Esophagus muscularis mucosa (tissue), 4 donors: ENCODE measurements at regions not wholly inside any gene's neighbourhood (a gene's known extent, or its start where the extent isn't known, plus 50 kb on each side); places are given as distances from the start of the nearest gene placed in this dataset.

Experiments used
- DNase-seq: peaks from one replicate; pipeline ENCODE4 v3.0.0-alpha.2; 2017; ENCODE audit errors: extremely low spot score
- H3K27ac ChIP-seq, 4 donors: fragments of 200-600 bp; sonication (generic); replicated peaks in 1 of 4; 1 replicate in 3 of 4; 2 replicates in 1 of 4; pipeline ENCODE4 v1.5.1; 2016 to 2019; ENCODE audit warnings: mild to moderate bottlenecking in 1 of 4
- H3K27me3 ChIP-seq, 4 donors: fragments of 200-600 bp; sonication (generic); one replicate each; pipeline versions ENCODE4 v1.5.1 to v1.6.0; 2016 to 2019
- H3K36me3 ChIP-seq, 4 donors: fragments of 200-600 bp; sonication (generic); one replicate each; pipeline ENCODE4 v1.5.1; 2016 to 2019
- H3K4me1 ChIP-seq, 4 donors: fragments of 200-600 bp; sonication (generic); one replicate each; pipeline ENCODE4 v1.5.1; 2016 to 2019
- H3K4me3 ChIP-seq, 4 donors: fragments of 200-600 bp; sonication (generic); 1 replicate in 2 of 4; 2 replicates in 2 of 4; pipeline ENCODE4 v1.5.1; 2016 to 2019; ENCODE audit warnings: mild to moderate bottlenecking in 4 of 4, moderate library complexity in 1 of 4
- H3K9me3 ChIP-seq, 4 donors: fragments of 200-600 bp; sonication (generic); 1 replicate in 3 of 4; 2 replicates in 1 of 4; pipeline ENCODE4 v1.5.1; 2016 to 2019
- EP300 ChIP-seq: sonication (generic); formaldehyde crosslinking; IDR thresholded peaks from one replicate; pipeline ENCODE4 v1.6.1; 2017; ENCODE audit warnings: antibody characterized with exemption
- POLR2A ChIP-seq: fragments of 450-650 bp; IDR thresholded peaks from one replicate; pipeline ENCODE4 v1.6.1; 2017; ENCODE audit warnings: antibody characterized with exemption, moderate library complexity, mild to moderate bottlenecking, low read depth
- POLR2AphosphoS5 ChIP-seq, 2 donors: sonication (generic); formaldehyde crosslinking; IDR thresholded peaks; one replicate each; pipeline ENCODE4 v1.6.1; 2017; ENCODE audit warnings: antibody characterized with exemption in 2 of 2
- WGBS: methylation state at CpG from one replicate; pipeline ENCODE4 v1.1.5; 2018; 5-methylcytosine and 5-hydroxymethylcytosine counted together
- intact Hi-C: fragments of 100-400 bp; cut with DNase I; formaldehyde crosslinking; loops from one replicate; pipeline ENCODE4 v1.15.1; 2023
- TF ChIP-seq, protein P1 (sequence below), 3 experiments: fragments of 200-600 bp in 2 of 3; fragments of 450-650 bp in 1 of 3; sonication (generic) in 2 of 3; IDR thresholded peaks; one replicate each; pipeline ENCODE4 v1.5.1; 2017 to 2019; ENCODE audit warnings: antibody characterized with exemption in 3 of 3, mild to moderate bottlenecking in 2 of 3, moderate library complexity in 1 of 3

DNA sequence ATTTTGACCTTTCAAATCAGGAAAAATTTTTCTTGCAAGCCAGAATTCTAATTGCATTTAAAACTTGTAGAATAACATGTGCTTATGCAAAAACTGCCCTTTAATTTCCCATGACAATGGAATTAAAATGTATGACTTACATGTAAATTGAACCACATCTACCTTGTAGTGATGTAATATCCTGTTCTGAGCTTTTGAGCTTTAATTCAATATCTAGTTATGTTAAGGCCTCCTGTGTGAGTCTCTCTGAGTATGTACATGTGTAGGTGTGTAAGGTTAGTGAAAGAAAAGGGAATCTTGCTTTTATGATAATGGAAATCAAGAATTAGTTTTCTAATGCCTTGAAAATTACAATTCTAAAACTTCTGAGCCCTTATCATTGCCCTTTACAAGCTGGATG, 344.8 kb upstream of the AKR1E2 start:
- H3K4me3 ChIP-seq: no peak overlapping the region
- H3K36me3 ChIP-seq: no peaks in the 10 kb centered on the region
- no peak overlapping the region for H3K27ac ChIP-seq
- H3K4me1 ChIP-seq: no peaks in the 10 kb centered on the region
- H3K27me3 ChIP-seq: no peaks in the 10 kb centered on the region
- DNase-seq: no peak
- H3K9me3 ChIP-seq: no peaks in the 10 kb centered on the region
- intact Hi-C loops: no loop called here
- TF ChIP-seq POLR2AphosphoS5 (IDR thresholded peaks at IDR 0.05): no peak
- TF ChIP-seq POLR2A: no peak
- TF ChIP-seq EP300: no peak
- TF ChIP-seq, protein P1, sequence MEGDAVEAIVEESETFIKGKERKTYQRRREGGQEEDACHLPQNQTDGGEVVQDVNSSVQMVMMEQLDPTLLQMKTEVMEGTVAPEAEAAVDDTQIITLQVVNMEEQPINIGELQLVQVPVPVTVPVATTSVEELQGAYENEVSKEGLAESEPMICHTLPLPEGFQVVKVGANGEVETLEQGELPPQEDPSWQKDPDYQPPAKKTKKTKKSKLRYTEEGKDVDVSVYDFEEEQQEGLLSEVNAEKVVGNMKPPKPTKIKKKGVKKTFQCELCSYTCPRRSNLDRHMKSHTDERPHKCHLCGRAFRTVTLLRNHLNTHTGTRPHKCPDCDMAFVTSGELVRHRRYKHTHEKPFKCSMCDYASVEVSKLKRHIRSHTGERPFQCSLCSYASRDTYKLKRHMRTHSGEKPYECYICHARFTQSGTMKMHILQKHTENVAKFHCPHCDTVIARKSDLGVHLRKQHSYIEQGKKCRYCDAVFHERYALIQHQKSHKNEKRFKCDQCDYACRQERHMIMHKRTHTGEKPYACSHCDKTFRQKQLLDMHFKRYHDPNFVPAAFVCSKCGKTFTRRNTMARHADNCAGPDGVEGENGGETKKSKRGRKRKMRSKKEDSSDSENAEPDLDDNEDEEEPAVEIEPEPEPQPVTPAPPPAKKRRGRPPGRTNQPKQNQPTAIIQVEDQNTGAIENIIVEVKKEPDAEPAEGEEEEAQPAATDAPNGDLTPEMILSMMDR (IDR thresholded peaks at IDR 0.05): no peak

GRCh38 chr10:4479342-4479741, 346.7 kb upstream of the AKR1E2 start:
- intact Hi-C loops: no loop called here

GRCh38 chr10:4477664-4478063, 348.3 kb upstream of the AKR1E2 start:
- no peak overlapping the region for H3K27ac ChIP-seq
- H3K9me3 ChIP-seq: no peaks in the 10 kb centered on the region
- H3K27me3 ChIP-seq: no peaks in the 10 kb centered on the region
- no peak overlapping the region for H3K4me3 ChIP-seq
- no peaks in the 10 kb centered on the region for H3K4me1 ChIP-seq
- intact Hi-C loops: no loop called here
- 88% methylated on average over 4 of the region's 4 CpGs for WGBS
- no peaks in the 10 kb centered on the region for H3K36me3 ChIP-seq
- no peak for TF ChIP-seq POLR2A
- TF ChIP-seq EP300: no peak
- no peak for TF ChIP-seq POLR2AphosphoS5 (IDR thresholded peaks at IDR 0.05)
- TF ChIP-seq, protein P1 (IDR thresholded peaks at IDR 0.05): no peak
- DNase-seq: no peak

More at GRCh38 chr10:4479342-4479741, 346.7 kb upstream of the AKR1E2 start:
- no peaks in the 10 kb centered on the region for H3K36me3 ChIP-seq
- no peaks in the 10 kb centered on the region for H3K27me3 ChIP-seq
- no peaks in the 10 kb centered on the region for H3K4me1 ChIP-seq
- TF ChIP-seq POLR2AphosphoS5 (IDR thresholded peaks at IDR 0.05) (no peak), POLR2A (no peak), EP300 (no peak)
- TF ChIP-seq, protein P1 (IDR thresholded peaks at IDR 0.05): no peak
- no peak overlapping the region for H3K27ac ChIP-seq
- H3K4me3 ChIP-seq: no peak overlapping the region
- 90% methylated on average over 5 of the region's 5 CpGs for WGBS
- H3K9me3 ChIP-seq: no peaks in the 10 kb centered on the region
- no peak for DNase-seq

- no peak for TF ChIP-seq EP300
- TF ChIP-seq POLR2AphosphoS5 (IDR thresholded peaks at IDR 0.05): no peak
- TF ChIP-seq, protein P1 (IDR thresholded peaks at IDR 0.05): no peak
- no peak for TF ChIP-seq POLR2A
- Histone ChIP-seq H3K4me3 (no peak overlapping the region), H3K4me1 (no peaks in the 10 kb centered on the region), H3K27me3 (no peaks in the 10 kb centered on the region), H3K9me3 (no peaks in the 10 kb centered on the region), H3K27ac (no peak overlapping the region), H3K36me3 (no peaks in the 10 kb centered on the region)
- no peak for DNase-seq
- intact Hi-C loops: no loop called here
- 90% methylated on average over 13 of the region's 13 CpGs for WGBS
Measured at GRCh38 chr10:4475827-4476490, 350.0 kb upstream of the AKR1E2 start.

DNA sequence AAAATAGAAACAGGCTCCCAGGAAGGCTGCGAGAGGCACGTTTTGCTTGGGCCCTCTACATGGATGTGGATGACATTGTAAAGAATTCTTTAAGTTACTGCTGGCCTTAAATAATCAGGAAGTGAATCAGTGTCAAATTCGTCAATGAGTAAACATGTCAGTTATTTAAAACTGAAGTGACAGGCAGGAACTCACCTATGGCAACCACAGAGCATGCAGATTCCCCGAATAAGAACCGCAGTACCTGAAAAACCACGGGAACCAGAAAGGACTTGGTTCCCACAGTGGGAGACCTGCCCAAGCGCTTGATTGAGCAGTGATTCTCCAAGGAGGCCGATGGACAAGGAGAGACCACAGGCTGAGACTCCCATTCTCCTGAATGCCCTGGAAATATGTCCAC, 351.2 kb upstream of the AKR1E2 start:
- intact Hi-C loops: no loop called here

More for the DNA sequence above, 351.2 kb upstream of the AKR1E2 start:
- Histone ChIP-seq H3K36me3 (no peaks in the 10 kb centered on the region), H3K4me3 (no peak overlapping the region), H3K27ac (no peak overlapping the region), H3K9me3 (no peaks in the 10 kb centered on the region), H3K27me3 (no peaks in the 10 kb centered on the region), H3K4me1 (no peaks in the 10 kb centered on the region)
- TF ChIP-seq POLR2A: no peak
- TF ChIP-seq, protein P1 (IDR thresholded peaks at IDR 0.05): no peak
- 85% methylated on average over 8 of the region's 8 CpGs for WGBS
- DNase-seq: no peak
